GM04503 (cell line): ENCODE measurements at regions not wholly inside any gene's neighbourhood (a gene's known extent, or its start where the extent isn't known, plus 50 kb on each side); places are given as distances from the start of the nearest gene placed in this dataset.

Source experiments
- DNase-seq: peaks from one replicate; pipeline ENCODE4 v3.0.0-alpha.2; 2012; ENCODE audit warnings: low read depth

DNA sequence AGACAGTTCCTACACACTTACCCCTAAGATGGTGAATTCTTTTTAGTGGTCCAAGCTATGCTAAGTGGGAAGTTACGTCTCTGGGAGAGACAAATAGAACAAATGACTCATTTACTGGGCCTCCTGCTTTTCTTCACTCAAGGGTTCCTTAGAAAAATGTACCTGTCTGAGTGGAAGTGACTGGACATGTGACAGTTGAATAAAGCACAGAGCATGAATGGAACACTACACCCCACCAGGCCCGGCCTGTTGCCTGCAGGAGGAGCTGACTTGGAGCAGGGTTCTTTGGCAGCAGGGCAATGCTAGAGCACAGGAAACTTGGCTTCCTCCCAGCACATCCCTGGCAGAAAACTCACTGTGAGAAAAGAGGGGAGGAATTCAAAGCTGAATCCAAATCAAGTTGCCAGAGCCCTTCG is 451.0 kb upstream of the SETBP1 start:
- peak; percentile 6 for DNase-seq

DNA sequence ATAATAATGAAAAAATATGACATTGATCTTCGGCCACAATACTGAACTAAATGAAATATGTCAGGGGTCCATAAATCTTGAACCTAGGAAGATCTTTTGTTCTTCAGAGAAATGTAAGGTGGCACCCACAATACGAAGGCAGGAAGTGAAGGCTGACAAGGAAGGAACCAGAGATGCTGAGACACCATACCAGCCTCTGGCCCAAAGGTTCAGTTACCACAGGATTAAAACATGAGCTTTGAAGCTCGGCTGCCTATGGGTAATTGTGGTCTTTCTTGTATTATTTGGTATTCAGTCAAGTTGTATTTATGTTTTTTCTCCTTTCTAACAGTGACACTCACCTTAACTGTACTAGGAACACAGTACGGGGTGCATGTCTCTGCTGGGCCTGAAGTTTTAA is 448.8 kb upstream of the SETBP1 start:
- no peak for DNase-seq

DNA sequence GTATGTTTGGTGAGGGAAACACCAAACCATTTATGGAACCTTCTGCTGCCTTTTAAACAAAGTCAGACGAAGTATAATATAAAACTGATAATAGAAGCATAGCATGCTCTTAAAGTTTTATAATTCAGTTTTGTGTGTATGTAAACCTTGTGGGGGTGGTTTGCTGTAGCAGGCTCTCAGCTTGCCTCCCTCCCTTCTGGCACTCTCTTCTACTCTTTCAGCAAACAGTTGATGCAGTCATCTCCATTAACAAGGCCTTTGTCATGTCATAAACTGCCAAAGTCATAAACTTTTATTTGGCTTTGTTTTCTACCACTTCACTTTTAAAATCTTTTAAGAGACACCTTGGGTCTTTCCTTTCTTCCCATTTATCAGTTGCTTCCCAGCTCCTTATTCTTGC is 448.2 kb upstream of the SETBP1 start:
- DNase-seq, result no peak

DNA sequence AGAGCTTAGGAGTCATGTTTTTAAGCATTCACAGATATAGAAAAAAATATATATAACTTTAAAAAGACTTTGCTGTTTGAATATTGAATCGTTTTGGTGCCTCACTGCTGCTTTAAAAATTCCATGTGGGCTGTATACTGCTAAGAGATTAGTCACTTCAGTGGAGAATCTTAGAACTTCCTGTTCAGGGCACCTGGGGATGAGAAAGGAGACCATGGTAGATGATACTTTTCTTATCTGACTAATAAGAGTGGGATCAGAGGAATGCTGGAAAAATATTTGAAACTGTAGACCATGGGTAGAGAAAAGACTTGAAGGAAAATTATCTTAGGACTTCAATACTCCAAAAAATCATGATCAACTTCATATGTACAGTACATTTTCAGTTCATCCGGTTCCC is 442.2 kb upstream of the SETBP1 start:
- no peak for DNase-seq

DNA sequence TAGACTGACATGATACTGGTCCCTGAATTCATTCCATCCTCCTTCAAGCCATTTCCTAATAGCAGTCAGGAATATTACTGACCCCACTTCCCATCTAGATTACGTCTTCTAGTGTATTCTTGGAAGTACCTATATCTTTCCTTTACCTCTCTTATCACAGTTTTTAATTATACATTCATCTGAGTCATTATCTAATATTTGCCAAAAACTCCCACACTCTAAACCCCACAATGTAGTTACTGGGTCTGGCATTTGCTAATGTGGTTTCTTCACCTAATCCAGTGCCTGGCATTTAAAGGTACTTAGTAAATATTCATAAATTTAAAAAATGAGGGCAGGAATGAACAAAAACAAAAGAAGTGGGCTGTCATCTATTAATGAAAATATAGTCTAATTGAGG is 441.8 kb upstream of the SETBP1 start:
- DNase-seq, result no peak

DNA sequence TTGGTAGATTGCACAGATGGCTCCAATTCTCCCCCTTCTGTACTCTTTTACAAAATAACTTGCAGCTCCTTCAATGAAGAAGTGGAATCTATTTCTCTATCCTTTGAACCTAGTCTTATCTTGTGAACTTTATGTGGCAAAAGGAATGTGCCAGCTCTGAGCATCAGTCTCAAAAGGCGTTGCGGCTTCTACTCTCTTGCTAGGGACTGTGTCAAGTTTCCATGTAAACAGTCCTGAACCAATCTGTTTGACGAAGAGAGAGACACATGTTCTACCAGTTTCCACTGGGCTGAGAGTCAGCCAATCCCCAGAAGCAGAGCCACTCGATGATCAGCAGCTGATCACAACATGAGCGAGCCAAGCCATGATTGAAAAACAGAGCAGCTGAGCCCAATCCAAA is 439.7 kb upstream of the SETBP1 start:
- no peak for DNase-seq

DNA sequence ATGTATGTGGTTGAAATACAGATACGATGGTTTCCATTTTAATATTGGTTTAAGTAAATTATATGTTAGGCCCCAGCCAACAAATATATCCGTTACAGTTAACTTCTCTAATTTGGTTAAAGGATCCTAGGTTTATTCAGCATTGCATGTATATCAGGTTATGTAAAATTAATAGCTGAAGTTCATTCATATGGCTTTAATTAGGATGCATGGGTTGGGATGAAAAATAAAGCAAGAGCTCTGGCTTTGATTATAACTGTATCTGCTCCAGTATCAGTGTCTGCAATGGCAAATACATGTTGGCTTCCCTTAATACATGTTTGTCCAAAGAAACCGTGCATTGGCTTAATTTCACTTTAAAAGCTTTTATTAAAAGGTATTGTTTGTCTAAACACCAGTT is 435.7 kb upstream of the SETBP1 start:
- DNase-seq, result no peak

DNA sequence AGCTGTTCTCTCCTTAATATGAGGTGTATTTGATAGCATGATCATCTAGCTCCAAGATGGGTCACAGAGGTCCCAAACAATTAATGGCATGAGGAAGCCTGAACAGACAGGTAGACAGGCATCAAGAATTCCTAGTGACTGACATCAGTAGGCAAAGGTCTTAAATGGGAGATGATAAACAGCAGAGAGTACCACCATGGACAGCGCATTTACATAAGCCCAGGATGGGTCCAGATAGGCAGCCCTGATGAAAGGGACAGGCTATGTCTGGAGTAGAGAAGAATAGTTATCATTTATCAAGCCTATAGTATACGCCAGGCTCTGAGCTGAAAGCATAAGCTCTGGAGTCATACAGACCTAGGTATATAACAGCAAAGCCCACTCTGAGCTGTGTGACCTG is 434.7 kb upstream of the SETBP1 start:
- DNase-seq, result no peak

DNA sequence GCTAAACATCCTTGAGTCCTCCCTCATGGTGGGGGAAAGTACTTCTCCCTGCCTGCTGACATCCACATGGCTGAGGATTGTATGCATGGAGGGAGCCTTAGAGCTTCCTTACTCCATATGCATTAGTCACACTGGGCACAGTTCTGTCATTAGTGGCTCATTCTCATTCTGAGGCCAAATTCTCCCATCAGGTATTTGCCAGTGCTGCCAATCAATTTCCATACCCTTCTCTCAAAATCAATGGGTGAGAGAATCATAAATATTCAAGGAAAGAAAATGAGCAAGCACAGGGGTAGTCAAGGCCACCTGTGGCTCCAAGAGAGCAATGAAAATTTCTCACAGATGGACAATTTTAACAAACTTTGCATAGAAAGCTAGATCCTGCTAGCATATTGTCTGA is 422.6 kb upstream of the SETBP1 start:
- no peak for DNase-seq

DNA sequence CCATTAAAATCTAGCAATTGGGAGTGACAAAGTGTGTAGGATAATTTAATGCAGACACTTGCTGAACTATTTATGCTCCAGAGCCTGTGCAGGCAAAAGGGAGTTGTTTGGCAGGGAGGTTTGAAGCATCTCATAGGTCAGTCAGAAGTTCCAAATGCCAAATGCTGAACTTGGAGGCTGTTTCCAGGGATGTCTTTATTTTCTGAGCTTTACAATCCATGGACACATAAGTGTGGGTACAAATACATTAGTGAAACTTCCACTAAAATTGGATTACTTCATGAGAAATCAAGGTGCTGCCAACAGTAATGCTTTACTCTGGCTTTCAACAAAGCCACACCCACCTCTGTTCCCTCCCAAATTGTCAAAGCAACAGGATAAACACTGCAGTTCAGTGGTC is 422.1 kb upstream of the SETBP1 start:
- DNase-seq, result no peak

DNA sequence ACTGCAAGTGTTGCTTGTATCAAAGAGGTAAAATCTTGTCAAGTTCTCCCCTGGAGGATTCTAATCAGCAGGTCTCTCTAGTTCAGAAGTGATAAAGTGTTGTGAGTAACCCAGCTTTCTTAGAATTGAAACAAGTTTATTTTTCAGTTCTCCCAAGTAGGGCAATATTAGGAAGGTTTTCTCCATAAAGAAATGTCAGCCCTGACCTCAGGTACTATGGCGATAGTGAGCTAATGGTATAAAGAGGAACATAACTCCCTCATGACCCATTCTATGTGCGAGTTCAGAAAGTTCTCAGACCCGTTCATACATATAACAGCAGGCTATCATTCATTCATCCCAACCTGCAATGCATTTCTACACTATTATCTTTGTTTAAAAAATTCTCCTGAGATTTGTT is 421.1 kb upstream of the SETBP1 start:
- no peak for DNase-seq

DNA sequence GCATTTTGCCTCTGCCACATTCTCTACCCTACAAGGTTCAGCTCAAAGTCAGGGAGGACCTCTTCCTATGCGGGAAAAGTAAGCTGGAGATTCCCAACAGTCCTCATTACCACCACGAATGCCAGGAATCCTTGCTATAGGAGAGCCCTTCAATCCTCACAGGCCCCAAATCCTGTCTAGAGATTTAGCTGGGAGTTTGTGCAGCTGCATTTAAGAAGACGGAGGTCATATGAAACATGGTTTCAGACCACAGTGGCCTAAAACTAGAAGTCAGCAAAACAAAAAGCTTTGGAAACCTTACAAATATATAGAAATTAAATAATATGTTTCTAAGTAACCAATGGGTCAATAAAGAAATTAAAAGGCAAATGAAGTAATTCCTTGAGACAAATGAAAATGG is 415.3 kb upstream of the SETBP1 start:
- DNase-seq, result no peak

DNA sequence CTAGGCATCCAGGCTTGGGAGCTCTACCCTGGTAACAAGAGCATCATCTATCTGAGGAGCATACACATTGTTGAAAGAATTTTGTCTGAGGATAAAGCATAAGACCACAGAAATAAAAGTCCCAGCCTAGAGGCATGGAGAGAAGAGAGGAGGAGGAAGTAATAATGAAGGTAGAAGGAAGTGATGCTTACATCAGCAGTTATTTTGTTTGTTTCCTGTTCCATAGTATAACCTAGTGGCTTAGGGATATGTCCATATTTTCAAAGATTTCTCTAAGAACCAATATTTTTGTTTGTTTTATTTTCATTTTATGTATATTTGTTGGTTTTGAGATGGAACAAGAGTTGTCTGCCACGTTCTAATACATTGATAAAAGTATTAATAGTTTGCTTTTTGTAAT is 407.4 kb upstream of the SETBP1 start:
- no peak for DNase-seq

DNA sequence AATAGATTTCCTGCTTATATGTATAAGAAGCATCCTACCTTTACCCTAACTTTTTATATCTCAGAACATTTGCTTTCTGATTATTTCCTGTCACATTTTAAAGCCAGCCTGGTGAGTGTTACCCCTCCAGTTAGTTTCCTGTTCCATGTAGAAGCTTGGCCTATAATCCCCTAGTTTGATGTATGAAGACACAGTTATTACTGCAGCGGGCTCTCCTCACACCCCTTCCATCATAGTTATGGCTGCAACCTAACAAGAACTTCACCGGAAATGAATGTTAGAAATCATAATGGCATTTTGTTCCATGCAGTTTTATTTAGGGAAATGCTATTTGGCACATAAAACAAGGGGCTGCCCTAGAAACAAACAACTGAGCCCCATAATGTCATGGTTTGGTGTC is 400.2 kb upstream of the SETBP1 start:
- DNase-seq, result no peak

DNA sequence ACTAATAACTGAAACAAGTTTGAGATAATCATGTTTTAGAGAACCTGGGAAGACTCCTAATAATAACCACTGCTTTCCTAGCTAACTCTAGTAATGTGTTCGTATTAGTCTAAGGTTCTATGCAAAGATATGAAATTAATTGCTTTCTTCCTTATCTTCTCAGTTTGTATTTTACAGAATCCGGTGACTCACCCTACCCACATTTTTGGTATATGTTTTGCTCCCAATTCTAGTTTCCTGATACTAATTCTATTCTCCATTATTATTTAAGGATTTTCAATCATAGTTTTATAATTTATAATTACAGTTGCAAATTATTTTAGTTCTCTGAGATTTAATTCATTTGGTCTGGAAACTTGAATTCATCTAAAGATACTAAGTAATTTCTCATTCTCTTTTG is 394.6 kb upstream of the SETBP1 start:
- DNase-seq, result no peak

DNA sequence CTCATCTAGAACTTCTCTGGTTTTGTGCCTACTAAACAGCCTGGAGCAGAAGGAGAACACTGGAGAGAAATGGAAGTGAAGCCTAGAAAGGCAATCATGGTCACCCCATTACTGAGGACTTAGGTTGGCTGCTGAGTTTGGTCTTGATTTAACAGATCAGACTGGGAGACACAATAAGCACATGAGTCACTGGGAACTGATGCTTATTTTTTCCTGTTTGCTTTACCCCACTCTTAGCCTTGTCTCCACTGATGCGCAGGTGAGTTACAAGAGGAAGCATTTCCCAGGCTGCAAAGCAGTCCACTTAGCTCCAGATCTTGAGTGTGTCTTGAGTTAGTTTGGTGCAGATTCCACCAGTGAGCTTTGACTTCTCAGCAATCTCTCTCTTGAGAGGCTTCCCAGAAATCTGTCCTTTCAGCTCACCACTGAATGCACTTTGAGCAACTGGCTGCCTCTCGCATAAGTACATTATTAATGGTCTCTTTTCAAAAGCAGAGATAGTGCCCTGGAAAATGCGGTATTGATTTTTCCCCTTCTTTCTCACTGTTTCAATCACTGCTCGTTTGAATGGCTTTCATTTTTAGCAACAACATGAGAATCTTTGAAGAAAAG is 390.2 kb upstream of the SETBP1 start:
- no peak for DNase-seq

DNA sequence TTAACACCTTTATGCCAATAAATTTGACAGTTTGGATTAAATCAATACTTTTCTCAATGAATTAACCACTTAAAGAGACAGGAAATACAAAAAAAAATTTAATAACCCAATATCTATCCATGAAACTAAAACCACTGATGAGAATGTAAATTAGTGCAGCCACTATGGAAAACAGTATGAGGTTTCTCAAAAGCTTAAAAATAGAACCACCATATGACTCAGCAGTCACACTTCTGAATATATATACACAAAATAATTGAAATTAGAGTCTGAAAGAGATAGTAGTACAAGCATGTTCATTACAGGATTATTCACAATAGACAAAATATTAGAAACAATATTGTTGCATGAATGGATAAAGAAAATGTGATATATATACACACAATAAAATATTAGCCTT is 382.1 kb upstream of the SETBP1 start:
- no peak for DNase-seq

DNA sequence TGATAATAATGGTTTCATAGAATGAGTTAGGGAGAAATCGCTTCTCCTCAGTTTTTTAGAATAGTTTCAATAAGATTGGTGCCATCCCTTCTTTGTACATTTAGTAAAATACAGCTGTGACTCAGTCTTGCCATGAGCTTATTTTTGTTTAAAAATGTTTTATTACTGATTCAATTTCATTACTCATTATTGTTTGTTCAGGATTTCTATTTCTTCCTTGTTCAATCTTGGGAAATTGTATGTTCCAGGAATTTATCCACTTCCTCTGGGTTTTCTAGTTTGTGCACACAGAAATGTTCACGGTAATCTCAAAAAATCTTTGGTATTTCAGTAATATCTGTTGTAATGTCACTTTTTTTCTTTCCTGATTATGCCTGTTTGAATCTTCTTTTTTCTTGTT is 371.5 kb upstream of the SETBP1 start:
- peak; percentile 17 for DNase-seq

DNA sequence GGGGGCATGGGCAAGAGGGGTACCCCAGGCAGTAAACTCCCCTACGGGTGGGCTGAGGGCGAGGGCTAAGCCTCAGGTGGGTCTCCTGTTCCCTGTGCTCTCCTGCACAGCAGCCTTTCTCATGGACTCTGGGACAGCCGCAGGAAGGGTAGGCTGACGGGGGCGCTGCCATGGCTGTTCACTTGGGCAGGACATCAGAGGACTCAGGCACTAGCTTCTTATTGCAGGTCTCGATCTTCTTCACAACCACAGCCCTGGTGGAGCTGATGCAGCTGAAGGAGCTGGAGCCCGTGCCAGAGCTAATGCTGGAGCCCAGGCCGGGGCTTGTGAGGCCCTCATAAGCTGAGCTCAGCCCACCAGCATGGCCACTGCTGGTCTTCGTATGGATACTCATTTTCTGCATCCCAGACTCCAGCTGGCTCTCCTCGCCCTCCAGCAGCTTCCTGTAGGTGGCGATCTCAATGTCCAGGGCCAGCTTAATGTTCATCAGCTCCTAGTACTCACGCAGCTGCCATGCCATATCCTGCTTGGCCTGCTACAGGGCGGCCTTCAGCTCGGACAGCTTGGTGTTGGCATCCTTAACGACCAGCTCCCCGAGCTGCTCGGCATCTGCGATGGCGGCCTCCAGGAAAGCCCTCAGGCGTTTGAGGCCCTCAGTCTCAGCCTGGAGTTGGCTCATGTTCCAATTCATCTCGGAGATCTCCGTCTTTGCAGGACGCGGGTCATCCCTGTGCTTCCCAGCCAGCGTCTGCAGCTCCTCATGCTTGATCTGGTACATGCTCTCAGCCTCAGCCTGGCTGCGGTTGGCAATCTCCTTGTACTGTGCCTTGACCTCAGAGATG is 359.8 kb upstream of the SETBP1 start:
- no peak for DNase-seq

DNA sequence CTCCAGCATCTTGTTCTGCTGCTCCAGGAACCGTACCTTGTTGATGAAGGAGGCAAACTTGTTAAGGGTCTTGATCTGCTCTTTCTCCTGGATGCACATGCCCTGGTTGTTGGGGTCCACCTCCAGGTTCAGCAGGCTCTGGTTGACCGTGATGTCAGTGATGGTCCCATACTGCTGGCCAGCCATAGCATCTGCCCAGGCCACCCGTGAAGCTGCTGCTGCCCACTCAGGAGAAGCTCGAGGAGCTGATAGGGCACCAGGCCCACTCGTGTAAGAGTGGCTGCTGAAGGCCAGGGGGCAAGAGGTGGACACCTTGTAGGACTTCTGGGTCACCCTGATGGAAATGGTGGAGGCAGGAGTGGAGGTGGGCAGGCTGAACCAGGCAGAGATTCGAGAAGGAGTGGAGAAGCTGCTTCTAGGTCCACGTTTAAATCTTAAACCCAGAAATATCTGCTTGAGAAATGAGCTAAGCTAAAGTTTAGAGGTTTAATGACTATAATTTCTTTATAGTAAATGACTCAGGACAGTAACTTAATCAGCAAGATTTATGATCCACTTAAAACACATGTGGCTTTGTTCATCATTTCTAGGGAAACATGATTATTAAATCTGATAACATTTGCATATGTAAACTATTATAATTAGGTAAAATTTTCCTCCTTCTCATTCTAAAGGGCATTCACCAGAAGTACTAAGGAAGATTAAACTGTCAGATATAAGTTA is 358.7 kb upstream of the SETBP1 start:
- DNase-seq, result no peak

DNA sequence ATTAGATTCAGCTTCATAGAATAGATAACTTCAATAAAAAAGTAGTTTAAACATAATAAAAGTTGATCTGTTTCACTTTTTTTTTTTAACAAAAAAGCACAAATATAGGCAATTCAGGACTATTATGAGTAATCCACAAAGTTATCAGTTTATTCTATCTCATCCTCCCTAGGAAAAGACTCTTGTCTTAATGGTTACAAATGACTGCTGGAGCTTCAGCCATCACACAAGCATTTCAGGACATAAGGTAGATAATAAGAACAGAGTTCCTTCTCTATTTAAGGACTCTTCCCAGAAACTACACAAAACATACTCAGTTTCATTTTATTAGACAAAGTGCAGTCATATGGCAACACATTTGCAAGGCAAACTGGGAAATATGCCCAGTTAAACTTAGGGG is 357.6 kb upstream of the SETBP1 start:
- no peak for DNase-seq

DNA sequence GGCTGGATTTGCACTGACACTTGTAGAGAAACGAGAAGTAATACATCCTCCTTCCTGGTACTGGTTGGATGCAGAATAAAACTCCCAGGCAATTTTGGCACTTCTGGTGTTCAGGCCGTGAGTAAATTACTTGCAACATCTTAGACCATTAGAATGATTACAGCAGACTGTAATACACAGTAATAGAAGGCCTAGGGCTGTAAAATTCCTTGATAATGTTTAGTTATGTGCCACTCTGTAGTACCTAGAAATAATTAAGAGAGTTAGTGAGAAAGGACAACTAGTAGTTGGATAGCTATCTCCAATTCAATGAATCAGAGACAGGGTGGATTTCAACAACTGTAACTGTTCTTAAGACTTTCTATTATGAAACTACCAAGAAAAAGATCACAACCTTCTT is 356.3 kb upstream of the SETBP1 start:
- no peak for DNase-seq

DNA sequence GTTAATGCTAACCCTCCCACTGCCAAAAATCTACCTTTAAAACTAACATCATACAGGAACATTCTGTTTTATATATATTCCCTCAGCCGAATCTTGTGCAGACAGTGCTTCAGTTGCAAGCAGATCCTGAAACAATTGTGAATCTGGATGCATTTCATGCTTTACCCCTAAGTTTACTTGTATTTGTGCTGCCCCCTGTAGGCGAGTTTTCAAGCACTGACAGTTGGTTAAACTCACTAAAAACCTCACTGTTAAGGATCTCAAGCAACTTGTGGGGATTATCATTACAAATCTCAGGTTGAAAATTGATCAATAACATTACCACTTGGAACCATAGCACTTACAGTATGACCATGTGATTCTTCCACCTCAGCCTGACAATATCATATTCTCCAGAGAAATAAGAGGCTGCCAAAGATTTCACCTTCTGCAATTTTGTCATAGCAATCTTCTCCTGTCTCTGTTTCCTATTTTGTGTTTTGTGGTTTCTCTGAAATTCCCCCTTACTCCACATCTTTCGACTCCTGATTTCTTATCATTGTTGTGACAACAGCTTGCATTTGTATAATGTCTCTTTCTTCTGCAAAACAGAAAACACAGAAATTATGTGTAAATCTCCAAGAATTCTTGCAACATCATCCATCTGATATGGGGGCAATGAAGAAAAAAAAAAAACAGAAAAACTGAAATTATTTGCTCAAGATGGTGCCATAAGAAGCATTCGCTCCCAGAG is 354.6 kb upstream of the SETBP1 start:
- peak; percentile 1 for DNase-seq
